ENCODE measurements at regions not wholly inside any gene's neighbourhood (a gene's known extent, or its start where the extent isn't known, plus 50 kb on each side); places are given as distances from the start of the nearest gene placed in this dataset.
A peak's percentile ranks its signal among the peaks of the same experiment; 100 is the strongest.

GRCh38 chr20:19872001-19872400, 113.9 kb downstream of the RIN2 start (continued):
- TF ChIP-seq ZNF18 (tag by site-specific recombination; IDR thresholded peaks at IDR 0.05) (no peak), ZNF626 (tag by site-specific recombination; IDR thresholded peaks at IDR 0.05) (no peak), ZNF174 (tag by site-specific recombination; IDR thresholded peaks at IDR 0.05) (no peak), GLIS2 (tag by site-specific recombination; IDR thresholded peaks at IDR 0.05) (no peak), ZNF830 (tag by site-specific recombination; IDR thresholded peaks at IDR 0.05; ENCODE audit: low read depth) (no peak), FEZF1 (tag by site-specific recombination; IDR thresholded peaks at IDR 0.05) (no peak), ZNF398 (tag by site-specific recombination; IDR thresholded peaks at IDR 0.05) (no peak), ATF2 (tag by site-specific recombination; IDR thresholded peaks at IDR 0.05; ENCODE audit: low read depth) (no peak), ZNF629 (tag by site-specific recombination; IDR thresholded peaks at IDR 0.05) (no peak), ZNF768 (tag by site-specific recombination; IDR thresholded peaks at IDR 0.05) (no peak), ZNF175 (tag by site-specific recombination; IDR thresholded peaks at IDR 0.05) (no peak)

GRCh38 chr20:19874040-19874727, 116.1 kb downstream of the RIN2 start:
- POLR2A ChIA-PET: no interaction called here
- no peak for TF ChIP-seq GFI1B (tag by site-specific recombination; IDR thresholded peaks at IDR 0.05)
- no peak for TF ChIP-seq ZNF692 (tag by site-specific recombination; IDR thresholded peaks at IDR 0.05)
- no peak for TF ChIP-seq ZEB2 (tag by site-specific recombination; IDR thresholded peaks at IDR 0.05)
- TF ChIP-seq ZNF280D (tag by site-specific recombination; IDR thresholded peaks at IDR 0.05): no peak
- peak; percentile 38 for TF ChIP-seq ZNF555 (tag by site-specific recombination; conservative IDR thresholded peaks at IDR 0.05)
- TF ChIP-seq ZNF645 (tag by site-specific recombination; IDR thresholded peaks at IDR 0.05): no peak
- TF ChIP-seq ZNF138 (tag by site-specific recombination; IDR thresholded peaks at IDR 0.05; ENCODE audit: borderline replicate concordance): no peak
- no peak for TF ChIP-seq ZSCAN4 (tag by site-specific recombination; IDR thresholded peaks at IDR 0.05)
- TF ChIP-seq ZNF449 (tag by site-specific recombination; IDR thresholded peaks at IDR 0.05): no peak

More at GRCh38 chr20:19874040-19874727, 116.1 kb downstream of the RIN2 start:
- Histone ChIP-seq H3K36me3 (ENCODE audit: control insufficient read depth in 2 of 2, insufficient read depth in 1 of 2, low read length in 2 of 2) (no peaks in the 10 kb centered on the region), H3K27ac (ENCODE audit: extremely low read depth, low read depth, low read length) (no peak overlapping the region), H3K4me3 (ENCODE audit: low read depth, low read length) (no peak overlapping the region), H3K4me1 (ENCODE audit: control insufficient read depth, insufficient read depth, low read length) (no peaks in the 10 kb centered on the region), H3K9me3 (ENCODE audit: control insufficient read depth, insufficient read depth, low read depth, low read length) (no peaks in the 10 kb centered on the region)
- CTCF ChIA-PET: no interaction called here

All from HEK293 (cell line).